ENCODE measurements at regions not wholly inside any gene's neighbourhood (a gene's known extent, or its start where the extent isn't known, plus 50 kb on each side); places are given as distances from the start of the nearest gene placed in this dataset.

- no peak for DNase-seq (ENCODE audit: low spot score)
These were observed 60.2 kb downstream of the ADAMTS1 start for GRCh38 chr21:26784974-26785373.

DNA sequence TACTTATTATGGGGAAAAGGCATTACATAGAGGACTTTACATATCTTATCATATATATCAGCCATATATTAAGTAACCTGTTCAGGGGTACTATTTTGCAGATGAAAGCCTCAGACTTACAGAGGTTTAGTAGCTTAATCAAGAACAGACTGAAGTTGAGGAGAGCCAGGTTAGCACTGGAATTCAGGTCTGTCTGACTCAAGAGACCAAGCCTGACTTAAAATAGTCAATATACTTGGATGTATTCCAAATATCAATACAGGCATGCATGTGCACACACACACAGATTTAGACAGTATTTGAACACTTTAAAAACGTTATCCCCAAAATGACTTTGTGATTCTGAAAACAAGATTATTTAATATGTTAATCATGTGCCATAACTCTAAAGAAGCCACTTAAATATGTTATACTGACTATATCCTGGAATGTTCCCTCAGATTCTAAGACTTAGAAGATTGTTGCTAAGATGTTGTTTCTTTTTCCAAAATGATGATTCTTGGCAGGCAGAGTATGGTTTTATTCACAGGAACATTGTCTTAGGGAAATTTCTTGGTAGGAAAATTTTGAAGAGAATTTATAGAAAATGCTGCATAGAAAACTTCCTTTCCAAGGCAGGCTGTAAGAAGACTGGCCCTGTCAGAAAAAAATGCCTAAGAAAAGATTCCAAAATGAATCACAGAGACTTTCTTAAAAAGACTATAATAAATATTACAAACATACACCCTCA, 61.6 kb downstream of the ADAMTS1 start:
- DNase-seq (ENCODE audit: low spot score): no peak

- no peak for DNase-seq (ENCODE audit: low spot score)
These were observed 62.5 kb downstream of the ADAMTS1 start for GRCh38 chr21:26782747-26783146.

DNA sequence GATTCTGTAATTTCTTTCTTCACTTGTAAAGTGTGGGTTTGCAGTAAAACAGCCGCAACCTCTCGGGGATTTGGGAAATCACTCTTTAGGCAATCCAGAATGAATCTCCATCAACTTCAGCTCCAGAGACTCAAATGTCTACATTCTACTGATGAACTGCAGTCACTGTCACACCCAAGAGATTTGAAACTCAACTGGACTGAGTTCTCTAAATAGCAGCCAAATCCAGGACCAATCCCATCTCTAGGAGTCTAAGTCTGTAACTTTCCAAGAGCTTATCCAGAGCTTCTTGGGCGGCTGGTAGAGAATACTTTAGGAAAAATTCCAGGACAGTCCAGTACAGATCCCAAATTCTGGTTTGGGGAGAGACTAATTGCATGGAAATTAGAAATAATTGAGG, 62.9 kb downstream of the ADAMTS1 start:
- no peak for DNase-seq (ENCODE audit: low spot score)

GRCh38 chr21:26781331-26781730, 63.9 kb downstream of the ADAMTS1 start:
- DNase-seq (ENCODE audit: low spot score): no peak

GRCh38 chr21:26777166-26777565, 68.0 kb downstream of the ADAMTS1 start:
- no peak for DNase-seq (ENCODE audit: low spot score)

DNA sequence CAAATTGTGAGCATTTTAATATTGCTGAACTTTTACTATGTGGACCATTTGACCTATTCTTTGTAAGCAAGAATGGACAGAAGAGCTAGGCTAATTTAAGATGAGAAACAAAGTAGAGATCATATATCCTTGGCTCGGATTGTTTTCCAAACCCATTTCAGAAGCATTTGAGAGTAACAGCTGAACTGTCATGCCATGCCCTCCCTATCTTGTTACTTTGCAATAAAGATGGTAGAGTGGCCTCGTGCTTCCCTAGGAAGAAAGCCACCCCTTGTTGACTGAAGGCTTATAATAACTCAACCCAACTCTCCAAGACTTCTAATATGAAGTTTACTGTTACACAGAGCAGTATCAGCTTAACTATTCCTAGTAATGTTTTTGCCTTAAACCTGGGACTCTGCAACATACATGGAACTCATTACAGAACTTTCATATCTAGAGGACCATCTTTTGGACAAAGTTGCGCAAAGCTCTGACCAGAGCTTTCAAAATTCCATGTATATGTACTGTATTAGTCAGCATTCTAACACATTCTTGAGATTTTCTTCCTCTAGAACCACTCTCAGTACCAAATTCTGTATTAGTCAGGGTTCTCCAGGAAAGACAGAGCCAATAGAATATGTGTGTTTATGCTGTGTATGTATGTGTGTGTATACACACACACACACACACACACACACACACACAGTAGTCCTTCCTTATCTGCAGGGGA, 68.7 kb downstream of the ADAMTS1 start:
- DNase-seq (ENCODE audit: low spot score): no peak

GRCh38 chr21:26773058-26773457, 72.2 kb downstream of the ADAMTS1 start:
- no peak for DNase-seq (ENCODE audit: low spot score)

- DNase-seq (ENCODE audit: low spot score): no peak
These were observed 75.5 kb downstream of the ADAMTS1 start for GRCh38 chr21:26769613-26770188.

DNA sequence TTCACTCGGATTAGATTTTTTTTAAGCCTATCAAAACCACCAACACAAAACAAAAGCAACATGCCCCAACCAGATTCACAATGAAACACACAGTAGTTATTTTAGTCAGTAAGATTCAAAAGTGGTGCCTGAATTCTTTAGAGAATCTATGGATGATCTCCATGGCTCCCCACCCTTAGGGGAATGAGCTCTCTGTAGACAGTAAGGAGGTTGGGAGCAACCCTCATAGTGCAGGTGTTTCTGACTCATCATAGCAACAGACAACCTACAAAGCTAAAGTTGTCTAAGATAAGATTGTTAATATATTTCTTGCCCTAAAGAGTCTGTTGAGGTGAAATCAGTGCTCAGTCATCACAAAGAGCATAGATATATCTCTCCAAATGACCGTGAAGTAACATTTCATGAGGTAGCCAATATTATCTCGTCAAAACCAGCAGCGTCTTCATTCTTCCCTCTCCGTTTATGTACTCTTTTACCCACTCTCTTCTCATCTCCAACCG, 78.3 kb downstream of the ADAMTS1 start:
- no peak for DNase-seq (ENCODE audit: low spot score)

- no peak for DNase-seq (ENCODE audit: low spot score)
These were observed 83.9 kb downstream of the ADAMTS1 start for GRCh38 chr21:26761174-26761915.

- no peak for DNase-seq (ENCODE audit: low spot score)
These were observed 85.5 kb downstream of the ADAMTS1 start for GRCh38 chr21:26759731-26760130.

GRCh38 chr21:26758083-26758880, 86.9 kb downstream of the ADAMTS1 start:
- no peak for DNase-seq (ENCODE audit: low spot score)

DNA sequence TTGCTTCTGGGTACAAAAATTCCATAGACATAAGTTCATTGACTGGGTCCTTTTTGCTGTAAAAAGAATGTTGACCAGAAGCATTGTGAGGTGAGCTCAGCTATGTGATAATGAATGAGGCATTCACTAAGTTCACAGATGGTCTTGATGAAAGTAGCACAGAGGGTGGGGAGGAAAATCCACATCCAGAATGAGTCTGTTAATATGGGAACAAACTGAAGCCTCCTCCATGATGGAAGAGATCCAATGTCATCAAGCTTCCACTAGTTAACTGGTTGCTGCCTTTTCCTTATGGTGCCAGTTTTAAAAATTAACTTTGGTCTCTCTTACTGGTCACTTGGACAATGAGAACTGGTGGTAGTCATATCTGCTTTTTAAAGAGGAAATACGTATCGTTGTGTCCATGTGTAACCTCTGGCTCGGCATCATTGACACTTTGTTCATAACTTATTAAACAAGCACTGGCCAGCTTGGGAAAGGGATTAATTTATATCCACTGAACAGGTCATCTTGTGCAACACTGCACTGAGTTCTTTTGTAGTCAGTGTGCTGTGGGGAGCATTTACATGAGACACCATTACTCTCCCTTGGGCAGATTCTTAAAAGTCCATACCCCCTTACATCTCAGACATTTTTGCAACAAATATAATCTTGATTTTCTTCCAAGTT, 88.6 kb downstream of the ADAMTS1 start:
- no peak for DNase-seq (ENCODE audit: low spot score)

- no peak for DNase-seq (ENCODE audit: low spot score)
These were observed 90.4 kb downstream of the ADAMTS1 start for GRCh38 chr21:26754853-26755252.

DNA sequence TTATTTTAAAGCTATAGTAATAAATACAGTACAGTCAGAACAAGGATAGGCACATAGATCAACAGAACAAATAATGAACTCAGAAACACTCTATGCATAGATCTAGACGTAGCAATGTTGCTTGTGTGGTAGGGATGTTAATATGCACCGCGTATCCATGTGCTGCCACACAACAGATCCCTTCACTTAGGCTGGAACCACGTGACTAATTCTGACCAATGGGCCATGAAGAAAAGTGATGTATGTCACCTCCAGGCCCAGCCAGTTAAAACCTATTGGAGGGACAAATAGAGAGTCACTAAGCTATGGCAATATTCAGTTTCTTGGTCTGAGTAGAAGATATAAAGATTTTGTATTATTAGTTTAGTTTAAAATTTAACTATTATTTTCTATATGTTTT, 91.4 kb downstream of the ADAMTS1 start:
- DNase-seq (ENCODE audit: low spot score): no peak

GRCh38 chr21:26752849-26753248, 92.4 kb downstream of the ADAMTS1 start:
- no peak for DNase-seq (ENCODE audit: low spot score)

GRCh38 chr21:26751305-26751704, 93.9 kb downstream of the ADAMTS1 start:
- DNase-seq (ENCODE audit: low spot score): no peak

GRCh38 chr21:26748066-26748465, 97.1 kb downstream of the ADAMTS1 start:
- DNase-seq (ENCODE audit: low spot score): no peak

DNA sequence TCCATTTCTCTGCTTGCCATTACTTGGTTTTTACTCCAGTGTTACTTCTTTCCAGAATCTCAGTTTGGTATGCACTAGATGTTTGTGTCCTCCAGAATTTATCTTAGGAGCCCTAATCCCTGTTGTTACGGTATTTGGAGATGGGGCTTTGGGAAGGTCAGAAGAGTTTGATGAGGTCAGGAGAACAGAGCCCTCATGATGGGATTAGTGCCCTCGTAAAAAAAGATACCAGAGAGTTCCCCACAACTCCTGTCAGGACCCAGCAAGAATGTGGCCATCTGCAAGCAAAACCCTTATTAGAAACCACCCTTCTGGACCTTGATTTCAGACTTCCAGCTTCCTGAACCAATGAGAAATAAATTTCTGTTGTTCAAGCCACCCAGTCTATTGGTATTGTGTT, 98.0 kb downstream of the ADAMTS1 start:
- DNase-seq (ENCODE audit: low spot score): no peak

DNA sequence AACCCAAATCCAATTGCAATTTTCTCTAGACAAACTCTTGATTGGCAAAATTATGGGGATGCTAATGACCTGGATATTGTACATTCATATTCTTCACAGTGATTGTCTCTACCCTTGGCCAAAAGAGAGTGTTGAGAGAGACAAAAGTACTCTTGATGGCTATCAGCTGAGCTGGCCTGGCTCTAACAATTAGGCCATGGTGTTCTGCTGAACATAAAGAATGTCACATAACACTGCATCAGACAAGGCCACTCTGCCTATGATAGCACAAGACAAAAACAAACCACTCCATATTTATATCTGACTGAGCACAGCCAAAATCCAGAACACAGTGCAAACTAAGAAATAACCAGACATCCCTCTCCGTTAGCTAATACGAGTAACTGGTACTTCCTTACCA, 101.7 kb downstream of the ADAMTS1 start:
- DNase-seq (ENCODE audit: low spot score): no peak

Measured in left forelimb (tissue), 1 donor.